ENCODE measurements at regions not wholly inside any gene's neighbourhood (a gene's known extent, or its start where the extent isn't known, plus 50 kb on each side); places are given as distances from the start of the nearest gene placed in this dataset.

DNA sequence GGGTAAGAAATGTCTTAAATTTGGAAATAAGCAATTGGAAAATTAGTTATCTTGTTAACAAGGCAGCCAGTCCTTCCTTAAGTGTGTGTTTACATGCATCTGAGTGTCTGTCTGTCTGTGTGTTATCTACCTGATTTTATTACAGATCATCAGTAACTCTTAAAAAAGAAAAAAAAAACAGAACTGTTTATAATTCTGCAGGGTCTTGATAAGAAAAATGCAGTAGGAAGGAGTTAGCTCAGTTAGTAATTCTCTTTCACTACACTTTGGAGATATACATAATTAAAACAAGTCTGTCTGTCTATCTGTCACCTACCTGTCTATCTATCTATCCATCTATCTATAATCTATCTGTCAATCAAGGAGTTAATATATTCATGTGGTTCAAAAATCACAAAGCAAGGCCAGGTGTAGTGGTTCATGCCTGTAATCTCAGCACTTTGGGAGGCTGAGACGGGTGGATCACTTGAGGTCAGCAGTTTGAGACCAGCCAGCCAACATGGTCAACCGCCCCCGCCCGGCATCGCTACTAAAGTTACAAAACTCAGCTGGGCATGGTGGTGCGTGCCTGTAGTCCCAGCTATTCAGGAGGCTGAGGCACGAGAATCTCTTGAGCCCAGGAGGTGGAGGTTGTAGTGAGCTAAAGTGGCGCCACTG lies 135.5 kb upstream of the SGO1 start:
- ChIA-PET POLR2A (no interaction called here), CTCF (no interaction called here)
- peak; percentile 42; the same call in 1 of the 2 replicates for TF ChIP-seq PKNOX1 (IDR thresholded peaks at IDR 0.05)
- TF ChIP-seq FOXA1 (IDR thresholded peaks at IDR 0.05) = no peak
- TF ChIP-seq L3MBTL2 (conservative IDR thresholded peaks at IDR 0.05) = no peak
- TF ChIP-seq FOXM1 (IDR thresholded peaks at IDR 0.05; ENCODE audit: borderline replicate concordance) = no peak
- TF ChIP-seq ARNT (IDR thresholded peaks at IDR 0.05) = no peak
- DNase-seq (ENCODE audit: extremely low spot score) = no peak

DNA sequence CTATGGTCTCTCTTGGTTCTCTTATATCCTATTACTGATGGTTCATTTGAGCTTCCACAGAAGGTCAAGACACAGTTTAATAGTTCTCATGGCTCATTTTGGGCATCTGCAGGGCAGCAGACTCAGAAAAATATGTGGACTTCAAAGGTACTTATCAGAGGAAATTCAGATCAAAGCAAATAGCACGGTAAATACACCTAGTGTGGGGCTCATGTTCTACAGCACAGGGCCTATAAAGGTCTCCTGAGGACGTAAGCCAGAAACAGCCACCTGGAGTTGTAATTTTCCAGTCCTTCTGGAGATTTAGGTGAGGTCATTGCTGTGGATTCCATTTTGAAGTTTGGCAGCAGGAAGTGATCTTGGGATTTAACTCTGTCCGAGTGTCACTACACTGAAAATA lies 134.5 kb upstream of the SGO1 start:
- TF ChIP-seq ELF4 (IDR thresholded peaks at IDR 0.05) (no peak), NFRKB (IDR thresholded peaks at IDR 0.05) (no peak), SP1 (IDR thresholded peaks at IDR 0.05) (no peak), SUZ12 (IDR thresholded peaks at IDR 0.05) (no peak), LEF1 (IDR thresholded peaks at IDR 0.05; ENCODE audit: borderline replicate concordance) (no peak), ARNT (IDR thresholded peaks at IDR 0.05) (no peak), TARDBP (IDR thresholded peaks at IDR 0.05) (no peak), HDGF (IDR thresholded peaks at IDR 0.05; ENCODE audit: borderline replicate concordance) (no peak), CTBP1 (IDR thresholded peaks at IDR 0.05; ENCODE audit: borderline replicate concordance) (no peak), ZNF384 (IDR thresholded peaks at IDR 0.05) (no peak), L3MBTL2 (conservative IDR thresholded peaks at IDR 0.05) (no peak), FOXM1 (IDR thresholded peaks at IDR 0.05; ENCODE audit: borderline replicate concordance) (no peak)
- ChIA-PET CTCF (no interaction called here), POLR2A (no interaction called here)
- DNase-seq (ENCODE audit: extremely low spot score) = no peak

DNA sequence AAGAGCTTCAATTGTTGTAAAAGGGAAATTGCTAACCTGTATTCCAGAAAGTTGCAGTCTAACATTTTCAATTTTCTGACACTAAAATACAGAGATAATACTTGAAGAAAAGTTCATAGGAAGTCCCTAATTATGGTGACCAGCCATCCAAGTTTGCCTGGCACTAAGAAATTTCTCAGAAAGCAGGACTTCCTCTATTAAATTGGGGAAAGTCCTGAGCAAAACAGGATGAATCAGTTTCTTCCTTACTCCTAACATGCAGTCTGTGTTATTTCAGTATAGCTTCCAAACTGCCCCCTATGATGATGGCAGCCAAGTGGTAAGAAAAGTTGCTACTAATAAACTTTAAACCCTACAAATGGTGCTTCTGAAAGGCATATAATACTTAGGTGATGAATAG lies 133.5 kb upstream of the SGO1 start:
- CTCF ChIA-PET = no interaction called here
- TF ChIP-seq SUZ12 (IDR thresholded peaks at IDR 0.05) = no peak
- no peak for TF ChIP-seq ZNF384 (IDR thresholded peaks at IDR 0.05)
- no peak for TF ChIP-seq FOXM1 (IDR thresholded peaks at IDR 0.05; ENCODE audit: borderline replicate concordance)
- TF ChIP-seq L3MBTL2 (conservative IDR thresholded peaks at IDR 0.05) = no peak
- TF ChIP-seq ELF4 (IDR thresholded peaks at IDR 0.05) = no peak
- no peak for TF ChIP-seq HDGF (IDR thresholded peaks at IDR 0.05; ENCODE audit: borderline replicate concordance)
- no peak for TF ChIP-seq FOXA1 (IDR thresholded peaks at IDR 0.05)
- TF ChIP-seq CTBP1 (IDR thresholded peaks at IDR 0.05; ENCODE audit: borderline replicate concordance) = no peak
- no peak for TF ChIP-seq LEF1 (IDR thresholded peaks at IDR 0.05; ENCODE audit: borderline replicate concordance)
- no peak for TF ChIP-seq NFRKB (IDR thresholded peaks at IDR 0.05)
- TF ChIP-seq FOXK2 (IDR thresholded peaks at IDR 0.05) = no peak
- TF ChIP-seq PKNOX1 (IDR thresholded peaks at IDR 0.05) = no peak
- TF ChIP-seq BHLHE40 (IDR thresholded peaks at IDR 0.05; ENCODE audit: borderline replicate concordance) = no peak
- no peak for TF ChIP-seq ARNT (IDR thresholded peaks at IDR 0.05)
- no peak for TF ChIP-seq SP1 (IDR thresholded peaks at IDR 0.05)
- TF ChIP-seq TARDBP (IDR thresholded peaks at IDR 0.05) = no peak
- no peak for DNase-seq (ENCODE audit: extremely low spot score)
- POLR2A ChIA-PET = no interaction called here

DNA sequence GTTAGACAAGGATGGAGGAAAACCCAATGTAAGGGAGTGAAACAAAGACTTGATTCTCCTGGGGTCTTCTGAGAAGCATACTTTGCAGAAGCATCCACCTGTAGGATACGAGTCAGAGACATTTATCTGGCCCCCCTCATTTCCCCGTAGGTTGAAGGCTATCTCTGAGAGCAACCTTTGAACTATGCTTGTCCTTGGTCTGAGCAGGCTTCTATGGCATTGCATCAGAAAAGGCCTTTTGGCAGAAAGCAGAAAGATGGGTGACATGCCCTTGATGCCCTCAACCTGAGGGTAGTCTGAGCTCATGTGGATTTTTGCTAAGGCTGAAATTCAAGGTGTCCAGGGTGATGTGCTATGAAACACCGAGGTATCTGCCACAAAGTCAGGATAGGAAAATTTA lies 131.6 kb upstream of the SGO1 start:
- CTCF ChIA-PET = no interaction called here
- no peak for TF ChIP-seq FOXM1 (IDR thresholded peaks at IDR 0.05; ENCODE audit: borderline replicate concordance)
- TF ChIP-seq FOXA1 (IDR thresholded peaks at IDR 0.05) = no peak
- TF ChIP-seq L3MBTL2 (conservative IDR thresholded peaks at IDR 0.05) = no peak
- no peak for TF ChIP-seq CTBP1 (IDR thresholded peaks at IDR 0.05; ENCODE audit: borderline replicate concordance)
- no peak for TF ChIP-seq FOXK2 (IDR thresholded peaks at IDR 0.05)
- no peak for TF ChIP-seq LEF1 (IDR thresholded peaks at IDR 0.05; ENCODE audit: borderline replicate concordance)
- no peak for DNase-seq (ENCODE audit: extremely low spot score)
- POLR2A ChIA-PET = no interaction called here

DNA sequence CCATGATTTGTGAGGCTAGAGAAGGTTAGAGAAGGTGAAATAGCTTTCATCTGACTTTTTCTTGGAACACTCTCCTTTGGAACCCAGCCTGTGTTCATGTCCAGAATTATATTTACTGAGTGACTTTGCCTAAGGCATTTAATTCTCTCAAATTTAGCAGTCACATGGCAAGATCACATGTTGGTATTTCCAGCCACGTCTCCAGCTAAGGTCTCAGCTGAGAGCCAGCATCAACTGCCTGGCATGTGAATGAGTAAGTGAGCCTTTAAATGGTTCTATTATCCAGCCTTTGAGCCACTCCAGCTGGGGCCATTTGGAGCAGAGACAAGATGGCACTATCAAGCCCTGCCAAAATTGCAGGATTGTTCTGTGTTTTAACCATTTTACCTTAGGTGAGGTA lies 130.2 kb upstream of the SGO1 start:
- POLR2A ChIA-PET = no interaction called here

DNA sequence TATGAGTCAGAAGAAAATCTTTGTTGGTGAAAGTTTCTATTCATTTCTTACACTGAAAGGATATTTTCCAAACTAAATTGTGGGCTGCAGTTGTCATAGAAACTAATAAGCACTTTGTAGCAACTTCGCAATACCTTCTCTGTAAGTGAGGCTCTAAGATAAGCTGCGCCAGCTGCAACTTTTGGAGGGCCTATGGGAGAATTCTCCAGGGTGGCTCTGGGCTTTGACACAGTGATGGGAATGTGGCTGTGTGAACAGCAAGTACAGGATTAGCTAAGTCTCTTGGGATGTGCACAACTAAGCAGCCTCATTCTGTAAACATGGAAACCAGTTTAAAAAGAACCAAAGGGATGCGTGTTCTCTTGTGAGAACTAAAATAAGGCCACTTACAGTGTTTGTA lies 124.6 kb upstream of the SGO1 start:
- CTCF ChIA-PET = no interaction called here
- no peak for DNase-seq (ENCODE audit: extremely low spot score)
- TF ChIP-seq ARNT (IDR thresholded peaks at IDR 0.05) = no peak
- no peak for TF ChIP-seq ELF4 (IDR thresholded peaks at IDR 0.05)
- TF ChIP-seq HDGF (IDR thresholded peaks at IDR 0.05; ENCODE audit: borderline replicate concordance) = no peak
- TF ChIP-seq ZNF384 (IDR thresholded peaks at IDR 0.05) = no peak
- TF ChIP-seq SUZ12 (IDR thresholded peaks at IDR 0.05) = no peak
- POLR2A ChIA-PET = no interaction called here

More for the DNA sequence above, 130.2 kb upstream of the SGO1 start:
- CTCF ChIA-PET = no interaction called here
- TF ChIP-seq FOXM1 (IDR thresholded peaks at IDR 0.05; ENCODE audit: borderline replicate concordance) (no peak), HDGF (IDR thresholded peaks at IDR 0.05; ENCODE audit: borderline replicate concordance) (no peak), FOXA1 (IDR thresholded peaks at IDR 0.05) (no peak), FOXK2 (IDR thresholded peaks at IDR 0.05) (no peak), L3MBTL2 (conservative IDR thresholded peaks at IDR 0.05) (no peak)
- no peak for DNase-seq (ENCODE audit: extremely low spot score)

GRCh38 chr3:20307383-20307782 lies 121.4 kb upstream of the SGO1 start:
- TF ChIP-seq TARDBP (IDR thresholded peaks at IDR 0.05) = no peak
- no peak for TF ChIP-seq FOXA1 (IDR thresholded peaks at IDR 0.05)
- no peak for TF ChIP-seq BHLHE40 (IDR thresholded peaks at IDR 0.05; ENCODE audit: borderline replicate concordance)
- TF ChIP-seq SP1 (IDR thresholded peaks at IDR 0.05) = no peak
- TF ChIP-seq ARNT (IDR thresholded peaks at IDR 0.05) = no peak
- TF ChIP-seq SUZ12 (IDR thresholded peaks at IDR 0.05) = no peak
- TF ChIP-seq FOXM1 (IDR thresholded peaks at IDR 0.05; ENCODE audit: borderline replicate concordance) = no peak
- no peak for TF ChIP-seq PKNOX1 (IDR thresholded peaks at IDR 0.05)
- no peak for TF ChIP-seq CTBP1 (IDR thresholded peaks at IDR 0.05; ENCODE audit: borderline replicate concordance)
- no peak for TF ChIP-seq FOXK2 (IDR thresholded peaks at IDR 0.05)
- no peak for TF ChIP-seq NFRKB (IDR thresholded peaks at IDR 0.05)
- TF ChIP-seq ZNF384 (IDR thresholded peaks at IDR 0.05) = no peak
- no peak for TF ChIP-seq LEF1 (IDR thresholded peaks at IDR 0.05; ENCODE audit: borderline replicate concordance)
- no peak for TF ChIP-seq ELF4 (IDR thresholded peaks at IDR 0.05)
- TF ChIP-seq L3MBTL2 (conservative IDR thresholded peaks at IDR 0.05) = no peak
- TF ChIP-seq HDGF (IDR thresholded peaks at IDR 0.05; ENCODE audit: borderline replicate concordance) = no peak
- CTCF ChIA-PET = no interaction called here
- POLR2A ChIA-PET = no interaction called here
- DNase-seq (ENCODE audit: extremely low spot score) = no peak

Data from HEK293T (cell line).